HG02642 (cell line): ENCODE measurements at regions not wholly inside any gene's neighbourhood (a gene's known extent, or its start where the extent isn't known, plus 50 kb on each side); places are given as distances from the start of the nearest gene placed in this dataset.

Experiments
- ATAC-seq: cut with Tn5 transposase; IDR thresholded peaks from one replicate; pipeline ENCODE4 v1.9.1; 2021; ENCODE audit warnings: mild to moderate bottlenecking; ENCODE audit not compliant: unreplicated experiment, poor library complexity

DNA sequence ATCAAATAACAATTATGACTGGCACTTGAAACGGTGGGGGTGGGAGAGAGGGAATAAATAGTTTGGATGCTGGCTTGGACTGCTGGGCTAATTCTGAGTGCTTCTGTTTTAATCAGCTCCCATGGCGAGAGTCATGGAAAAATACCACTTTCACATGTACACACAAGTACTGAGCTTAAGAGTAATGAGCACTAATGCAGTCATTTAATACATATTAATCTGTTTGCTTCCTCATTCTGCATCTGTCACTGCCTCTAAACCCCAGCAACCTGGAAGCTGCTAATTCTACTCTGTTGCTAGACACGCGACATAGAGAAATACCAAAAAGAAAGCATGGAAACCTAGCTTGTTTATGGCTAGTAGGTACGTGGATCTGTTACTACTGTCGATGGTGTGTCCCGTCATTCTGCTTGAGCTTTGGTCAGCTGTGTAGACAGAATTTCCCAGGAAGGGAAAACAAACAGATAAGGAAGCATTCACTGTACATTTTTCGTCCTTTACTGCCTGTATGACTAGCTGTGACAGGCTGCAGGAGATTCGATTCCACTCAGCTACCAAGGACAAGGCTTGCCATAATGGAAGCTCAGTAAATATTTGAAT is 238.8 kb downstream of the BAMBI start:
- no peak for ATAC-seq

DNA sequence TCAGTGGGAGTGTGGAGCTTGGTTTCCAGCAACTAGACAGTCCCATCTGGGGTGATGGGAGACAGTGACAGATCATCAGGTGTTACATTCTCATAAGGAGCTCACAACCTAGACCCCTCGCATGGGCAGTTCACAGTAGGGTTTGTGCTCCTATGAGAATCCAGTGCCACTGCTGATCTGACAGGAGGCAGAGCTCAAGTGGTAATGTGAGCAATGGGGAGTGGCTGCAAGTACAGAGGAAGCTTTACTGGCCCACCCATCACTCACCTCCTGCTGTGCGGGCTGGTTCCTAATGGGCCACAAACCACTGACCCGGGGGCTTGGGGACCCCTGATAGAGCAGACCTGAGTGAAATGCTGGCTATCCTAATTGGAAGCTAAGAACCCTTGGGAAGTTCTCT is 242.8 kb downstream of the BAMBI start:
- no peak for ATAC-seq

- ATAC-seq, result no peak
Measured at GRCh38 chr10:28922127-28922526, 244.8 kb downstream of the BAMBI start.

- no peak for ATAC-seq
Measured at GRCh38 chr10:28922861-28923260, 245.5 kb downstream of the BAMBI start.

- no peak for ATAC-seq
Measured at GRCh38 chr10:28924717-28925116, 247.4 kb downstream of the BAMBI start.

DNA sequence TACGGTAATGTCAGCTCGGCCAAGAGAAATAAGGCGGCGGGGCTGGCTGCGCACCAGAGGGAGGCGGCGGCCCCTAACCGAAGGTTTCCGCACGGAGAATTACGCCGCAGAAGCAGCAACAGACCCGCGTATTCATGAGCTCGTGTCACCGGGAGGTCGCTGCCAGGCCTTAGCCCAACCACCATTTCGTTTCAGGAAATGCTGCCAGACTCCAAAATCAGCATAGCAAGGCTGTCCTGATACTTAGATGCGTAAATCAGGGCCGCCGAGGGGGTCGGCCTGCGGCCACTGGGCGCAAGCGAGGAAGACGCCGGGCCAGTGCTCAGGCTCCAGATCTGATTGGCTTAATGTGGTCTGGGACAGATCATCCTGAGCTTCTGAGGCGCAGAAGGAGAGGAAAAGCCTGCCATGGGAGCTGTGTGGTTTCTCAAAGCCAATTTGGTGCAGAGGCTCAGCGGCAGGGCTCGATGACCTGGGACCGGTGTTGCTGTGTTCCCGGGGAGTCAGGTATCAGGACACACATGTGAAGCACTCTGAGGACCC is 247.9 kb downstream of the BAMBI start:
- ATAC-seq, result no peak

DNA sequence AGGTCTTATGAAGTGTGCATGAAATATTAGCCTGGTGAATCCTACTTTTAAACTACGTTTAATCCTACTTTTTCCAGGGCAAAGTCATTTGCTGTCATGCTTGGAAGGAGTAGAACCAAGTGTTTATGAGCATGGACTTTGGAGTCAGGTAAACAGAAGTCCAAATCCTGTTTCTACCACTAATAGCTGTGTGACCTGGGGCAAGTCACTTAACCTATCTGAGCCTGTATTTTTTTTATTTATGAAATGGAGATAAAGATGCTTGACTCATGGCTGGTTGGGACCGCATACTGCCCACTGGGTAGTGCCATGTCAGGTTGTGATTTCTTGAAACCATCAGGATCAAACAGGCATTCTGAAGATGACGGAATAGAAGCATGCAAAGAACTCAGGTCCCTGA is 249.6 kb downstream of the BAMBI start:
- ATAC-seq, result no peak

DNA sequence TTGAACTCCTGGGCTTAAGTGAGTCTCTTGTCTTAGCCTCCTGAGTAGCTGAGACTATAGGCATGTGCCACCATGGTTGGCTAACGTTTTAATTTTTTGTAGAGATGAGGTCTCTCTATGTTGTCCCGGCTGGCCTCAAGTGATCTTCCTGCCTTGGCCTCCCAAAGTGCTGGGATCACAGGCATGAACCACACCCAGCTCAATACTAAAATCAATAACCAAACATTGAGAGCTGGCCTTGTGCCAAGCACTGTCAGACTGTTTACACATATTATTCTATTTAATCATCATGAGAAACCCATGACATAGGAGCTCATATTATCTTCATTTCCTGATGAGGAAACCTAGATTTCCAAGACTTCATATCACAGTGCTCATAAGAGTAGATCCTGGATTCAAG is 251.2 kb downstream of the BAMBI start:
- no peak for ATAC-seq

GRCh38 chr10:28929942-28930341 is 252.6 kb downstream of the BAMBI start:
- ATAC-seq, result no peak

GRCh38 chr10:28930514-28931495 is 253.5 kb downstream of the BAMBI start:
- ATAC-seq, result no peak

GRCh38 chr10:28935061-28935460 is 257.7 kb downstream of the BAMBI start:
- no peak for ATAC-seq

- no peak for ATAC-seq
Measured at GRCh38 chr10:28937959-28938358, 260.6 kb downstream of the BAMBI start.

- ATAC-seq, result no peak
Measured at GRCh38 chr10:28938745-28939144, 261.4 kb downstream of the BAMBI start.

DNA sequence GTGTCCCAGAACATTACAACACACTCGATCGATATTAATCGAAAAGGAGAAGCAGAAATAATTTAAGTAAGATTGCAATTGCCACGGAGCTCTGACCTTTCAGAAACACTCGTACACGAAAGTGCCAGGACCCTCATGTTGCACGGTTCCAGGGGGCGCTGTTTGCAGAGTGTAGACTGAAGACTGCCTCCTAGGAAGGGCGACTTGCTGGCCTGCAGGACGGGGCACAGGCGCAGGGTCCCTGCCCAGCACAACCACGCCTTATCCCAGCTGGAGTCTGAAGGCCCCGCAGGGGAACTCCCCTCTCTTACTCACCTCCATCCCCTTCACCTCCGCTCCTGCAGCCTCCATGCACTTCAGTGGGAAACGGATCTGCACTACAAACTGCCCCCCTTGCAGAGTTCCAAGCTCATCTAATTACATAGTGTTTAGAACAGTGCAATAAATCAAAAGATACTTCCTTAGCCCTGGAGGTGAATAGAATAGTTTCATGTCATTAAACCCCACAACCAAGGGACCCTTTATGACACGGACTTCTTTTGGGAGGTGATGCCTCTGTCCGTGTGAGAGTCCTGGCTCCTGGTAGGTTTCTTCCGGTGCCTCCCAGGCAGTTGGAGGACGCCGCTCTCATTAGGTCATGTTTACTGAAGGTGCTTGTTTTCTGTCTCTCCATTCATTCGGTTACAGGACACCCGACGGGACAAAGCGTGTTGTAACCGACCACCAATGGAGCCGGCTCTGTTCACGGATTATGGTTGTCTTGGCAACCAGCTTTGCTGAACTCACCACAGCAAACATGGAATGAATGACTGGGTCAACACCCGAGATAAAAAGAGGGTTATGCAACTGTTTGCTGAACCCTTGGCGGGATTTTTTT is 262.2 kb downstream of the BAMBI start:
- ATAC-seq, result no peak

GRCh38 chr10:28940158-28940888 is 263.0 kb downstream of the BAMBI start:
- ATAC-seq, result no peak

- no peak for ATAC-seq
Measured at GRCh38 chr10:28942012-28942411, 264.7 kb downstream of the BAMBI start.

GRCh38 chr10:28945959-28946358 is 268.6 kb downstream of the BAMBI start:
- no peak for ATAC-seq

DNA sequence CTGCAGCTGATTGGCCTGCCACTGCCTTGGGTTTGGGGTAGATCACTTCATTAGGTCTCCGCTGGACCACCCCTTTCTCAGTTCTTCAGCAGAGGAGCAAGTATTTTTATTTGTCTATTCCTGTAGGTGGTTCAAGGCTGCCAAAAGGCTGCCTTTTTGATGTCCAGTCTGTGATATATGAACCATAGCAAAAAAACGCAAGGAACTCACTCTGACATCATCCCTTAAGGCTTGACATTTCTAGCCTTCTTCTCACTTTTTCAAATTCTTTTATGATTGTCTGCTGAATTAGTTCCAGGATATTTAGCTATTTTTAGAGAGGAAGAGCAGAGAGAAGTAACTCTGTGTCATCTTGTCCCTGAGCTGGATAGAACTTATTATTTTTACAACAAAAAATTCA is 269.2 kb downstream of the BAMBI start:
- ATAC-seq, result no peak

DNA sequence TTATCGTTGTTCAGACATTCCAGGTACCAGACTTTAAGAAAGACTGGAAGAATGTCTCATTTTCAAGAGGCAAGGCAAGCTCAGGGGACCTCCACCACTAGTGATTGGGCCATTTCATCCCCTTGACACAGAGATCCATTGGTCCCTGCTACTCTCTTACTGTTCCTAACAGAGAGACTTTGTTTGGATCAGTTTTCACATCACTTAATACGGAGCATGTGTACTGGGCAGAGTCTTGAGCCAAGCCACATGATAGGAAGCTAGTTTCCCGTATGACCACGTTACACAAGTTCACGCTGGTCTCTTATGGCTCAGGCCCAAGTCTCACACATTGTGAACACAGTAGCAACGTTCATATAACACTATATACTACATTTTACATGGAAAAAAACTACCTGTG is 269.9 kb downstream of the BAMBI start:
- no peak for ATAC-seq

- ATAC-seq, result no peak
Measured at GRCh38 chr10:28948046-28948445, 270.7 kb downstream of the BAMBI start.
